GM12878 (cell line): ENCODE measurements at regions not wholly inside any gene's neighbourhood (a gene's known extent, or its start where the extent isn't known, plus 50 kb on each side); places are given as distances from the start of the nearest gene placed in this dataset.

Experiments used
- ATAC-seq: fragments of 200-7000 bp; cut with Tn5 transposase; 3 replicates; pipeline ENCODE4 v1.9.1; 2020; ENCODE audit warnings: mild to moderate bottlenecking, moderate library complexity
- BruUV-seq: library from RNA; stranded (reverse); fragments of 400-500 nt; replicated peaks from 2 replicates; lab custom pipeline; 2021; lab: Mats Ljungman, UMichigan
- CTCF ChIA-PET: fragments of 300-600 bp; sonication (Branson Sonifier 250); formaldehyde crosslinking; extraction: SDS; loops from one replicate; lab custom pipeline; 2021; ENCODE audit warnings: inconsistent platforms; lab: Yijun Ruan, JAX
- POLR2A ChIA-PET: fragments of 350-600 bp; formaldehyde crosslinking; extraction: SDS; loops from one replicate; lab custom pipeline; 2021; ENCODE audit warnings: inconsistent platforms; lab: Charles Lee
- RAD21 ChIA-PET: fragments of 300-600 bp; sonication (Branson Sonifier 250); formaldehyde crosslinking; loops from one replicate; lab custom pipeline; 2023; ENCODE audit warnings: antibody characterized with exemption; ENCODE audit not compliant: unreplicated experiment; lab: Charles Lee
- SMC1A ChIA-PET: fragments of 300-600 bp; sonication (Branson Sonifier 250); formaldehyde crosslinking; loops from one replicate; lab custom pipeline; 2023; ENCODE audit not compliant: unreplicated experiment, uncharacterized antibody; lab: Charles Lee
- DNase-seq: peaks from one replicate; pipeline ENCODE4 v3.0.0-alpha.2; 2011; ENCODE audit warnings: low read depth, low spot score
- FAIRE-seq: peaks from 3 replicates; lab custom pipeline; 2011; peaks lifted over from hg19 to GRCh38; lab: Jason Lieb, UNC
- H2AFZ ChIP-seq: 2 replicates; pipeline ENCODE4 v1.6.0; 2011; ENCODE audit warnings: low read depth, low read length, control low read depth; ENCODE audit not compliant: control insufficient read depth
- H3K27ac ChIP-seq: 2 replicates; pipeline ENCODE4 v1.5.1; 2011; ENCODE audit warnings: control low read depth; ENCODE audit not compliant: control insufficient read depth, insufficient read depth
- H3K27me3 ChIP-seq, 2 experiments: replicated peaks in 1 of 2; 2 replicates each; pipeline versions ENCODE4 v1.6.0 to v1.6.1; 2011; ENCODE audit warnings: low read length in 1 of 2; ENCODE audit not compliant: control insufficient read depth in 2 of 2, insufficient read depth in 2 of 2
- H3K36me3 ChIP-seq, 2 experiments: 2 replicates each; pipeline ENCODE4 v1.5.1; 2011; ENCODE audit warnings: low read length in 1 of 2; ENCODE audit not compliant: control insufficient read depth in 2 of 2, insufficient read depth in 2 of 2
- H3K4me1 ChIP-seq: 2 replicates; pipeline ENCODE4 v1.6.1; 2011; ENCODE audit warnings: mild to moderate bottlenecking, low read length, moderate library complexity, mixed read lengths; ENCODE audit not compliant: control insufficient read depth, insufficient read depth
- H3K4me2 ChIP-seq: 2 replicates; pipeline ENCODE4 v1.6.0; 2011; ENCODE audit warnings: control low read depth; ENCODE audit not compliant: control insufficient read depth, insufficient read depth
- H3K4me3 ChIP-seq: fragments of 200-600 bp; sonication (generic); 2 replicates; pipeline ENCODE4 v1.5.1; 2016
- H3K79me2 ChIP-seq: 2 replicates; pipeline ENCODE4 v1.6.0; 2011; ENCODE audit warnings: low read length; ENCODE audit not compliant: control insufficient read depth, insufficient read depth
- H3K9ac ChIP-seq: 2 replicates; pipeline ENCODE4 v1.8.0; 2011; ENCODE audit warnings: low read length, control low read depth, mixed read lengths; ENCODE audit not compliant: control insufficient read depth, insufficient read depth
- H3K9me3 ChIP-seq: replicated peaks from 3 replicates; pipeline ENCODE4 v1.5.1; 2011; ENCODE audit warnings: mild to moderate bottlenecking, low read length; ENCODE audit not compliant: control insufficient read depth, insufficient read depth
- H4K20me1 ChIP-seq: 2 replicates; pipeline ENCODE4 v1.6.0; 2011; ENCODE audit not compliant: control insufficient read depth, insufficient read depth
- BCLAF1 ChIP-seq: fragments of 450-650 bp; IDR thresholded peaks from 2 replicates; pipeline ENCODE4 v1.6.1; 2017; ENCODE audit warnings: antibody characterized with exemption, mild to moderate bottlenecking, moderate library complexity
- CTCF ChIP-seq, 3 experiments: IDR thresholded peaks in 2 of 3; conservative IDR thresholded peaks in 1 of 3; 2 replicates each; pipeline ENCODE4 v1.5.1; 2011; ENCODE audit warnings: low read depth in 3 of 3, low read length in 3 of 3, mild to moderate bottlenecking in 3 of 3, control low read depth in 2 of 3, moderate library complexity in 2 of 3, inconsistent platforms in 1 of 3, mixed read lengths in 1 of 3; ENCODE audit not compliant: control insufficient read depth in 2 of 3, insufficient read depth in 1 of 3; ENCODE audit errors: extremely low read depth in 1 of 3
- ETV6 ChIP-seq, 2 experiments: fragments of 450-650 bp in 1 of 2; IDR thresholded peaks in 1 of 2; conservative IDR thresholded peaks in 1 of 2; 2 replicates each; pipeline ENCODE4 v1.6.1; 2014; ENCODE audit warnings: antibody characterized with exemption in 1 of 2, borderline replicate concordance in 1 of 2, low read depth in 1 of 2, mild to moderate bottlenecking in 1 of 2, moderate library complexity in 1 of 2
- GABPA ChIP-seq: IDR thresholded peaks from 2 replicates; pipeline ENCODE4 v1.6.1; 2014; ENCODE audit warnings: antibody characterized with exemption, low read depth, mild to moderate bottlenecking, inconsistent platforms
- HDAC2 ChIP-seq: fragments of 200-600 bp; sonication (generic); IDR thresholded peaks from 2 replicates; pipeline ENCODE4 v1.6.1; 2017
- HDAC6 ChIP-seq: fragments of 200-600 bp; sonication (generic); IDR thresholded peaks from one replicate; pipeline ENCODE4 v1.8.0; 2017; ENCODE audit warnings: antibody characterized with exemption; ENCODE audit not compliant: unreplicated experiment
- HDGF ChIP-seq: fragments of 450-650 bp; IDR thresholded peaks from 2 replicates; pipeline ENCODE4 v1.6.1; 2016; ENCODE audit warnings: antibody characterized with exemption
- IRF5 ChIP-seq: fragments of 450-650 bp; IDR thresholded peaks from 2 replicates; pipeline ENCODE4 v1.6.1; 2017; ENCODE audit warnings: borderline replicate concordance
- KLF5 ChIP-seq: fragments of 450-650 bp; IDR thresholded peaks from 2 replicates; pipeline ENCODE4 v1.6.1; 2014; ENCODE audit warnings: mild to moderate bottlenecking; ENCODE audit not compliant: partially characterized antibody
- MTA2 ChIP-seq: fragments of 450-650 bp; IDR thresholded peaks from 2 replicates; pipeline ENCODE4 v1.6.1; 2016; ENCODE audit warnings: low read depth, mild to moderate bottlenecking, moderate library complexity
- POU2F2 ChIP-seq: IDR thresholded peaks from 3 replicates; pipeline ENCODE4 v1.6.1; 2011; ENCODE audit warnings: low read depth, mild to moderate bottlenecking, low read length, borderline replicate concordance
- SIX5 ChIP-seq: IDR thresholded peaks from 2 replicates; pipeline ENCODE4 v1.6.1; 2011; ENCODE audit warnings: mild to moderate bottlenecking, low read depth, low read length, moderate library complexity; ENCODE audit not compliant: severe bottlenecking
- TCF12 ChIP-seq: IDR thresholded peaks from 2 replicates; pipeline ENCODE4 v1.6.1; 2011; ENCODE audit warnings: low read depth, mild to moderate bottlenecking, low read length
- WRNIP1 ChIP-seq: IDR thresholded peaks from 2 replicates; pipeline ENCODE4 v1.6.1; 2011; ENCODE audit warnings: low read depth, low read length, improper control_type of control experiment, borderline replicate concordance
- ZNF24 ChIP-seq: fragments of 450-650 bp; IDR thresholded peaks from 2 replicates; pipeline ENCODE4 v1.6.1; 2017; ENCODE audit warnings: antibody characterized with exemption, mild to moderate bottlenecking
- ZSCAN29 ChIP-seq: fragments of 450-650 bp; IDR thresholded peaks from 2 replicates; pipeline ENCODE4 v1.6.1; 2017; ENCODE audit warnings: mild to moderate bottlenecking, moderate library complexity
- WGBS: methylation state at CpG from one replicate; pipeline ENCODE4 v1.1.6; 2016; ENCODE audit warnings: low lambda C conversion rate; ENCODE audit not compliant: insufficient replicate concordance, insufficient coverage; ENCODE audit errors: missing lambda C conversion rate; 5-methylcytosine and 5-hydroxymethylcytosine counted together
- in situ Hi-C: fragments of 300-500 bp; cut with MboI; formaldehyde crosslinking; loops from 9 replicates; pipeline ENCODE4 v1.14.3; 2018; ENCODE audit warnings: mixed read lengths
- intact Hi-C: fragments of 100-400 bp; cut with micrococcal nuclease; formaldehyde crosslinking; loops from one replicate; pipeline ENCODE4 v1.14.2; 2022; ENCODE audit not compliant: unreplicated experiment

- Histone ChIP-seq H3K4me2 (no peak overlapping the region), H3K4me1 (no peaks in the 10 kb centered on the region), H3K36me3 (no peaks in the 10 kb centered on the region), H4K20me1 (no peaks in the 10 kb centered on the region), H3K9me3 (no peaks in the 10 kb centered on the region; the same call in 2 of the 3 replicates), H3K9ac (no peak overlapping the region), H3K27me3 (no peaks in the 10 kb centered on the region), H3K27ac (no peak overlapping the region), H2AFZ (no peak overlapping the region), H3K4me3 (no peak overlapping the region), H3K79me2 (no peaks in the 10 kb centered on the region)
- WGBS: 12% methylated on average over 5 of the region's 5 CpGs
- DNase-seq (no peak), FAIRE-seq (no peak), ATAC-seq (no peak)
- in situ Hi-C loops: no loop called here
- SMC1A ChIA-PET: interaction anchor here (1.0 to 1.1 kb wide), 2 partner anchors 39 to 41 kb away, joined by 3 read pairs; no protein-coding TSS in a partner anchor
- CTCF ChIA-PET: no interaction called here
- POLR2A ChIA-PET: no interaction called here
- RAD21 ChIA-PET: no interaction called here
- BruUV-seq: no TSS peak
- intact Hi-C loops: no loop called here
- no peak for TF ChIP-seq IRF5
- no peak for TF ChIP-seq ZNF24
- no peak for TF ChIP-seq HDAC6
- TF ChIP-seq POU2F2: no peak
- no peak for TF ChIP-seq ZSCAN29
- TF ChIP-seq ETV6 (conservative IDR thresholded peaks at IDR 0.05 in 1 of 2, IDR thresholded peaks at IDR 0.05 in 1 of 2; ENCODE audit: borderline replicate concordance in 1 of 2, low read depth in 1 of 2): no peak
- no peak for TF ChIP-seq KLF5
- no peak for TF ChIP-seq SIX5
- TF ChIP-seq CTCF (IDR thresholded peaks at IDR 0.05 in 2 of 3, conservative IDR thresholded peaks at IDR 0.05 in 1 of 3; ENCODE audit: control insufficient read depth in 2 of 3, extremely low read depth in 1 of 3, insufficient read depth in 1 of 3, low read depth in 3 of 3, low read length in 3 of 3): no peak
- TF ChIP-seq BCLAF1: no peak
- TF ChIP-seq WRNIP1: no peak
- no peak for TF ChIP-seq HDAC2
- TF ChIP-seq MTA2: no peak
- TF ChIP-seq HDGF: no peak
- no peak for TF ChIP-seq GABPA
- no peak for TF ChIP-seq TCF12
Measured at GRCh38 chr7:3112479-3113134, 68.9 kb upstream of the CARD11 start.
